T-helper 2 cell (primary cell): ENCODE measurements at regions not wholly inside any gene's neighbourhood (a gene's known extent, or its start where the extent isn't known, plus 50 kb on each side); places are given as distances from the start of the nearest gene placed in this dataset.
"Not testable (repeated sequence)": the region's sequence is repeated elsewhere in the genome, so short reads cannot be mapped to it uniquely, and the experiment has no call there.

Experiments used
- DNase-seq, 5 experiments: peaks; one replicate each; pipeline versions ENCODE4 v3.0.0 to v3.0.0-alpha.2; 2012 to 2022

GRCh38 chr4:187070740-187071139 is 347.1 kb upstream of the FAT1 start:
- DNase-seq, result no peak

- DNase-seq, result no peak
These were observed 348.4 kb upstream of the FAT1 start for GRCh38 chr4:187071946-187072600.

DNA sequence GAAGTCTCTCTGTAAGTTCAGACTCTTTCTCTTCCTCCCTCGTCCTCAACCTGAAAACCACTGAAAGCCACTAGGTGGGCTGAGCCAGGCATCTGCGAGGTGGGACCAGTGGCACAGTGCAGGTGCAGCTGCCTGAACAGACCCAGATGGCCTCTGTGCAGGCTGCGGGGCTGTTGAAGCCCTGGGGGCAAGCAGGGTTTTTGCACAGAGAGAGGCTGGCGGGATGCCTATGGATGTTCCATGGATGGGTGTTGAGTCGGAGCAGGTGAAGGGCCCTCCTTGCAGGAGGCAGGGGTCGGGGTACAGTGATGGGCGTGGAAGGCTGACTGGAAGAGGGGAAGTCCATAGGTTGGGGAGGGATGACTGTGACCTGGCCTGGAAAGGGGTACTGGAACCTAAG is 350.2 kb upstream of the FAT1 start:
- DNase-seq, result no peak

DNA sequence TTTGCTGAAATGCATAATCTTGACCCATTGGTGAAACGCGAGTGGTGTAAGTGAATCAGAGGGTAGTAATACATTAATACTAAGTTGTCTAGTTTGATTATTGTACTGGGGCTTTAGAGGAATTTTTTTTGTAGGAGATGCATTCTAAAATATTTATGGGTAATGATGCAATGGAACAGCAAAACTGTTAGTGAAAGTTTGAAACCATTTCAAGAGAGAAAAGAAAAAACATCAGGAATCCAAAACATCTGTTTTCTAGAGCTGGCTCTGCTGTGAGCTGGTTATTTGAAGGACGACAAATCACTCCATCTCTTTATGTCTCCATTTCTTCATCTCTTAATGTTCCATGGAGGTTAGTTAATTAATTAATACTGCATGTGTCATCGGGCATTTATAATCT is 351.9 kb upstream of the FAT1 start:
- DNase-seq, result no peak

DNA sequence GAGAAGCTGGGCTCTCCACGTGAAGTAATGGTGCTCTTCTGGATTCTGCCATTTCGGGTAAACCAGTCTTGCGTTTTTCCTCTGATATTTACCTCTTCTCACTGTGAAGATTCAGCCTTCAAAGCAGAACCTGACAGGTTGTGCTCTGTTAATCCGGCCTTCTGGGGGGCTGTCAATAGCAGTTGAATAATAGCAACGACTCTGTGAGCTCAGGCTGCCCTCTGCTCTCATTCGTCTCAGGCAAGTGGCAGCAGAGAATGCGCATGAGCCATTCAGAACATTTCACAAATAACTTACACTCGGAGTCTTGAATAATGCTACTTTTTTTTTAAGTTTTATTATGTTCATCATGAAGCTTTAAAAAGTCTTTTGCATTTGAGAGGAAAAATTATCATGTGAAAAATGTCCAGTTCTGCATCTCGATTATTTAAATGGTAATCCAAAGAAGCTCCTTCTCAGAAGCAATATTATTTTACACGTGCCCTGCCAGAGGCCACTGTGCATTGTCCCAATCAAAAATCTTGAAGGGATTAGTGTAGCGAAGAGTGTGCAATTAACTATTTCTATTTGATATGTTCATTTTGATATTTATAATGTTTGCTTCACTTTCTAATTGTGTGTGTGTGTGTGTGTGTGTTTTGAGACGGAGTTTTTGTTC is 354.2 kb upstream of the FAT1 start:
- no peak for DNase-seq

GRCh38 chr4:187084701-187085100 is 361.0 kb upstream of the FAT1 start:
- DNase-seq, result no peak

DNA sequence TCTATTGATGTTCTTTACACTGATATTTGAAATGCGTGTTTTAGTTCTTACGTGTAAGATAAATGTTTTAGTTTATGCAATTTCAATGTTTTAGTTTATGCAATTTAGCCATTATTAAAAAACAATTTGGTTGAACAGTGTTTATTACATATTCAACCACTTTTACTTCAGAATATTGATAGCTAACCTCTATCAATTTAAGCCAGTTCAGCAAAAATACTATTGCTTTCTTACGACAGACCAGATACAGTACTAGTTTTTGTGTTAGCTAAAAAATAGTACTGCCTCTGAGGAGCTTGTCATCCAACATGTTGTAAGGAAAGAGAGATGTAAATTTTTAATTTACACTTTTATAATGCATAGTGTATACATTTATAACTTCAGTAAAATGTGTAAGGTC is 361.7 kb upstream of the FAT1 start:
- DNase-seq, result no peak

DNA sequence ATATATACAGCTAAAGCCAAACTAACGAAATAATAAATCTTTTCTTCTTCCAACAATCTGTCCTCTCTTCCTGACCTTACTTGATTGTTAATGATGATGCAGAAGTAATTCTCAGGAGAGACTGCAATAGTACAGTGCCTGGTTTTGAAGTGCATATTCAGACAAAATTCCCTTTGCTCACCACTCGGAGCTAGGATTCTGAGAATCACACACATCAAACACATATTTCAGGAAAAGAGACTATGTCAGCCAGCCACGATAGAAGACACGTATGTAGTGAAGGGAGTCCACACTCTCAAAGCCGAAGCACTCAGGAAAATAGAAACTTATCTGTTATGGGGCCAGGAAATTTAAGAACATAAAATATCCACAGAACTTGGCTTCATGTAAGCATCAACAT is 362.5 kb upstream of the FAT1 start:
- DNase-seq, result no peak

DNA sequence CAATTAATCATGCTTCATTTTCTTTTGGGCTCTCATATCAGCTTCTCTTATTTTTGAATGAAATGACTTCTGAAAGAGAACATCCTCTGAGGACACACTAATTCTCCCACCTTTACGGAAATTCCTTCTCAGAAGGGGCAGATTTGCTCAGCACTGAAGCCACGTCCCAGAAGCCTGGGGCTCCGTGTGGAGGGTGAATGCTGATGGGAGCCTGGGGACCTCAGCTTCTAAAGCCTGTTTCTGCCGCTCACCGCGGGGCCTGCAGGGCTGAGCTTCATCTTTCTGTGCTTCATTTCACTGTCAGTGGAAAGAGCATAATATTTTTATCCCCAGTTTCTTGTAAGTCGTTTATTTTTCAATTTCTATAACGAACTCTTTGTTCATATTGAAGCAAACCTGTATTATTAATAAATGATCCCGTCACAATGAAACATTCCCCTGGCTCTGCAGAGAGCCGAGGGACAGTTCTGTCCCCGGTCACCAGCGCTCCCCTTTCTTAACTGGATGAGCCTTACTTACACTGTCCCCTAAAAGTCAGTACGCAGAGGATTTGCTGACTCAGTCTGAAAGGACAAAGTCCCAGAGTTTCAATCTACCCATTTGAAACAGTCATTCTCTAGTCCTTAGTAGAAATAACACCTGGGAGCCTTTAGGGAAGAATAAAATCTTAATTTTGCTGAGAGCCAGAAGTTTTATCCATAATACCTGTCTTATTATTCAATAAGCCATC is 364.6 kb upstream of the FAT1 start:
- no peak for DNase-seq

DNA sequence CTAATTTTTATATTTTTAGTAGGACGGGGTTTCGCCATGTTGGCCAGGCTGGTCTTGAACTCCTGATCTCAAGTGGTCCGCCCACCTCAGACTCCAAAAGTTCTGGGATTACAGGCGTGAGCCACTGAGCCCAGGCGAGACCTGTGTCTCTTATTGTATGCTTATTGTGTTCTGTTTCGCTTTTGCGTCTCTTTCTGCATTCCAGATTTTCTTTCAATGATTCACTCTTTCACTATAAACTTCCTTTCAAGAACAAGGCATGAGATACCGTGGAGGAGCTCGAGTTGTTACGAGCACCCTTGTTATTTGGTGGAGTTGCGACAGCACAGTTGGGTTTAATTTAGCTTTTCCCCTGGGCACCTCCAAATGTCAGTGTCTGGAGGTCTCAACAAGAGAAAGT is 366.7 kb upstream of the FAT1 start:
- DNase-seq, result no peak

- DNase-seq, result not testable (repeated sequence)
These were observed 367.2 kb upstream of the FAT1 start for GRCh38 chr4:187090832-187091231.

DNA sequence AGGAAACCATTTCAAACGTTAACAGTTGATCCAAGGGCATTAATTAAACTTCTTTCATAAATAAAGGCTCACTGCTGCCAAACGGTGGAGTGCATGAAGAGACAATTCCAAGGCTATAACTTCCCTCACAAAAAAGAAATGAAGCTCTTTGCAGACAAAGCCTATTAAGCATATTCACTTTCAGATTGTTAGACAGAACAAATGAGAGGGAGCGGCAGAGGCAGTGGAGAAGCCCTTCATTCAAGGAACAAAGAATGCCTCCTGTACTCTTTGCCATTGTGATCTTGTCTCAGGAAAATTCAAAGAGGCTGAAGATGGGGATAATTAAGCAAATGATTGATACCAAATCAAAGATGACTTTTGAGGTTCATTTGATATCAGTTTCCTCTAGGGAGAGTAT is 370.5 kb upstream of the FAT1 start:
- DNase-seq, result no peak

GRCh38 chr4:187098429-187098828 is 374.8 kb upstream of the FAT1 start:
- no peak for DNase-seq

- no peak for DNase-seq
These were observed 379.7 kb upstream of the FAT1 start for GRCh38 chr4:187103351-187103750.

DNA sequence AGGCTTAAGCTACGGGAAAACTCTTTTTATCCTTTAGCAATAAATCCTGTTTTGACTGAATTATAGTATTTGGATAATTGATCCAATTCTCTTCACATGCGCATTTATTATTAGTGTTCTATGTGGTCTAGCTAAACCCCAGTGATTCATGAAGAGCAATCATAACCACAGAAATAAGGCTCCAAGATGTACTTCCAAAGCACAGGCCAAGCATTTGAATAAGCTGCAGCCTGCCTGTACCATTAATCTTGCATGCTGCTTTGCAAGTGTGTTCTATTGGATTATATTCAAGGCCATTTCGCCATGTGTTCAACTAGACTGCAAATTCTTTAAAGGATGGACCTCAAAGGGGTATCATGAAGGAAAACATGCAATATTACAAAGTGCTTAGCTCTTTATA is 385.2 kb upstream of the FAT1 start:
- no peak for DNase-seq

- no peak for DNase-seq
These were observed 386.0 kb upstream of the FAT1 start for GRCh38 chr4:187109636-187110035.

- no peak for DNase-seq
These were observed 394.5 kb upstream of the FAT1 start for GRCh38 chr4:187118166-187118565.

- no peak for DNase-seq
These were observed 395.0 kb upstream of the FAT1 start for GRCh38 chr4:187118602-187119120.

DNA sequence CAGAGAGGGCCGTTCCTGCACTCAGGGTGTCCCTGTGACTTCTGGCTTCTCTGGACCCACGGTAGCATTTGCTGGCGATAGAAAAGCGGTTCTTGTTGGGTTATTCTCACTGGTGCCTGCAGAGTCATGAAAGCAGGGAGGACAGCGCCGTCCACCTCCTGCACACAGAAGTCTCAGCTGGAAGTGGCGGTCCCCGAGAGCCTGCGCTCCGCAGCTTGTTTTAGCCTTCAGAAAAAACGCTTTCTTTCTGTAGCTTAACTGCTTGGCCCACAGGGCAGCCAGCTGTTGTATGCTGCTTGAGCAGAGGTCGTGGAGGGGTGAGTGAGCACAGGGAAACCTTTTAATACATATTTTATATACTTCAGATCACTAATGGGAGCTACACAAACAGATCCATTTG is 400.7 kb upstream of the FAT1 start:
- no peak for DNase-seq

GRCh38 chr4:187125062-187125461 is 401.4 kb upstream of the FAT1 start:
- no peak for DNase-seq

DNA sequence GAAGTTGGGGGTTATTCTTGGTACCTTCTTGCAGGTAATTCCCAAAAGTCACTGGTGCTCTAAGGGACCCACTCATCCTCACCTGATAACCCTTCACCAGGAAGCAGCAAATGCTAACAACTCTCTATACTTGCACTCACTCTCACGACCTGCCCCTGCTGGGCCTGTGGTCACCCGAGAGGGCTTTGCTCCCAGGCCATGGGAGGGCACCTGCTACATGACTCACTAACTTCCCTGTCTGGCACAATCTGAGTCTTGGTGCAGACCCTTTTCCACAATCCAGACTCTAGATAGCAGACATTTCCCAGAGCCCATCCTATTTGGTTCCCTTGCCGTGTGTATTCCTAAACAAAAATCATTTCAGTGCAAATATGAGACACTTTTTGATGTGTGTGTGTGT is 403.8 kb upstream of the FAT1 start:
- DNase-seq, result no peak

- DNase-seq, result no peak
These were observed 404.6 kb upstream of the FAT1 start for GRCh38 chr4:187128222-187128621.

DNA sequence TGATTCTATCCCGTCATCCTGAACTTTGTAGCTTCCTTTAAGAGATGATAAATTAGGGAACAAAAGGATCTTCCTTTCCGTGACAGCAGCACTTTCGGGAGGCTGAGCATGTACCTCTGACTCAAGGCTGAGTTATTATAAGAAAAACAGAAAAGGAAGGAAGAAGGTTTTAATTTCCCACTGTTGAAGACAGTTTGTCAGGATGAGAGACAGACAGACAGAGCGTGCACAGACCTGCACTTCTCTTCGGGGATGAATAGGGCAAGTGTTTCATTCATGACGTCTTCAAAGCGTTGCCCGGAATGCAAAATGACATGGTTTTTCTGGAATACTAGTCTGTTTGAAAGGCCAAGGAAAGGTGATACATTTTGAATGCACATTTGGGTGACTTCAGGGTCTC is 405.3 kb upstream of the FAT1 start:
- no peak for DNase-seq

DNA sequence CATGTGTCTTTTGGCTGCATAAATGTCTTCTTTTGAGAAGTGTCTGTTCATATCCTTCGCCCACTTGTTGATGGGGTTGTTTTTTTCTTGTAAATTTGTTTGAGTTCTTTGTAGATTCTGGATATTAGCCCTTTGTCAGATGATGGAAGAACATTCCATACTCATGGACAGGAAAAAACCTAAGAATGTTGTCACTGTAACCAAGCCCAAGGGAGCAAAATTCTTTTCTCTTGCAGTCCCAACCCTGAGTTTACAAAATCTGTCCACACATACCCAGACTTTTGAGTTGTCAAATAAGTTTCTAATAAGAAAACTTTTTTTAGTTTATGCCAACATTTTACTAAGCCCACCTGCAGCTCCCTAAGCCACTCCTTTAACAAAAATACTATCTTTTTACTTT is 408.2 kb upstream of the FAT1 start:
- not testable (repeated sequence) for DNase-seq
